ENCODE measurements at regions not wholly inside any gene's neighbourhood (a gene's known extent, or its start where the extent isn't known, plus 50 kb on each side); places are given as distances from the start of the nearest gene placed in this dataset.

DNA sequence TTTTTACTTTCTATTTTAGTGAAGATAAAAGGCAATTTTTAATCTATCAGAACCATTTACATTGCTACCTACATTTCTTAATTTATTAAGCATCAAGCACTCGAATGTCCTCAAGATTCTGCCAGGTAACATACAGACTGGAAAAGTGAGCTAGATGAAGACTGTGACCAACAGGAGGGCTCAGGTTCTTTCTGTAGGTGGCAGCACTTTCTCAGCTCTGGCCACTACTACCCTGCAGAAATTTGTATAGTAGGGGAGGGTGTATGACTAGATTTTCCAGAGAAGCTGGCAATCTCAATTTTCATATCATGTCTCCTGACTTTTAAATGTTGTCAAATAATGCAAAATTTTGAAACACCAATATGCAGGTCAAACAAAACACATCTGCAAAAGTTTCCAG, 165.0 kb upstream of the SUCLG2 start:
- Histone ChIP-seq H3K4me3 (no peak overlapping the region), H3K27ac (no peak overlapping the region), H3K9me3 (no peaks in the 10 kb centered on the region), H3K27me3 (no peaks in the 10 kb centered on the region), H4K20me1 (no peaks in the 10 kb centered on the region), H3K9ac (no peak overlapping the region), H3K36me3 (no peaks in the 10 kb centered on the region), H3K4me2 (no peak overlapping the region), H3K4me1 (peaks cover 7% of the 10 kb centered on the region; the same call in 1 of the 2 replicates)
- no peak for TF ChIP-seq Cebpa-rat (IDR thresholded peaks at IDR 0.05)

DNA sequence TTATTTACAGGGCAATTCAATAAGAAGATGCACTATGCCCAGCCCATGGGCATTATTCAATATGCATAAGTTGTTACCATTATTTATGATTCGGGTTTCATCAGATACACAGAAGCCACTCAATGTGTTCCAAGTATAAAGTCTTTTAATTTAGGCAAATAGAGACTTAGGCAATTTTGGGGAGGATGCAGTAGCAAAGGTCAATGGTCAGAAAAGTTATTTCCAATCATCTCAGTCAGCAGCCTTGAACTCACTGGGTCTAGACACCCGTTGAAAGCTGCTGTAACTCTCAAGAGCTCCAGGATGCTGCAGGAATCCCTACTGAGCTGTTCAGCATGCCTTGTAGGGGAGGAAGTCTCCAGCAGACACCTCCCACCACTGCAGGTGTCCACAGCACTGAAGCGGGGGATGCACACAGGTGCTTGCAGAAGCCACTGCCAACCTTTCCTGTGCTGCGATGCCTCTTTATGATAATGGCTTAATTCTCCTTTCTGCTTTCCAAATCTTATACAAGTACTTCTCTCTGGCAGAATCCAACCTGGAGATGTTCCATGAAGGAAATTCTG, 155.0 kb upstream of the SUCLG2 start:
- H3K4me3 ChIP-seq: no peak overlapping the region
- H3K9me3 ChIP-seq: peaks cover 4% of the 10 kb centered on the region; the same call in 1 of the 2 replicates
- H3K4me1 ChIP-seq: no peaks in the 10 kb centered on the region
- H3K9ac ChIP-seq: no peak overlapping the region
- H3K27me3 ChIP-seq: no peaks in the 10 kb centered on the region
- H3K27ac ChIP-seq: no peak overlapping the region
- no peaks in the 10 kb centered on the region for H3K36me3 ChIP-seq
- no peak overlapping the region for H3K4me2 ChIP-seq
- TF ChIP-seq Cebpa-rat (IDR thresholded peaks at IDR 0.05): no peak
- no peaks in the 10 kb centered on the region for H4K20me1 ChIP-seq

DNA sequence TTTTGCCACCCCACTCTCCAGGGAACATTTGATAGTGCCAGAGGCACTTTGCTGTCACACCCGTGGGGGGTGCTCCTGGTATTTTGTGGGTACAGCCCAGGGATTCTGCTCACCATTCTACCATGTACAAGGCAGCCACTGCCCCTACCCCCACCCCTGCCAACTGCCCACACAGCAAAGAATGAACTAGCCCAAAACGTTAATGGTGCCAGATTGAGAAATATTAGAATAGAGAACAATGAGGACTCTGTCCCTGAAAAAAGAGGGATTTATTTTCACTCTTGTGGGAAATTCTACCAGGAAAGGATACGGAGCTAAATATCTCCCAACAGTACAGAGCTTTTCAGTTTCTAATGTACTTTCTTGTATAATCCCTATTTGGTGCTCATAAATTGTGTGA, 154.5 kb upstream of the SUCLG2 start:
- no peak overlapping the region for H3K9ac ChIP-seq
- H3K36me3 ChIP-seq: no peaks in the 10 kb centered on the region
- H3K4me1 ChIP-seq: no peaks in the 10 kb centered on the region
- H3K27ac ChIP-seq: no peak overlapping the region
- H3K4me3 ChIP-seq: no peak overlapping the region
- peaks cover 10% of the 10 kb centered on the region for H3K9me3 ChIP-seq
- no peak for TF ChIP-seq Cebpa-rat (IDR thresholded peaks at IDR 0.05)
- H3K27me3 ChIP-seq: no peaks in the 10 kb centered on the region
- H3K4me2 ChIP-seq: no peak overlapping the region
- no peaks in the 10 kb centered on the region for H4K20me1 ChIP-seq

DNA sequence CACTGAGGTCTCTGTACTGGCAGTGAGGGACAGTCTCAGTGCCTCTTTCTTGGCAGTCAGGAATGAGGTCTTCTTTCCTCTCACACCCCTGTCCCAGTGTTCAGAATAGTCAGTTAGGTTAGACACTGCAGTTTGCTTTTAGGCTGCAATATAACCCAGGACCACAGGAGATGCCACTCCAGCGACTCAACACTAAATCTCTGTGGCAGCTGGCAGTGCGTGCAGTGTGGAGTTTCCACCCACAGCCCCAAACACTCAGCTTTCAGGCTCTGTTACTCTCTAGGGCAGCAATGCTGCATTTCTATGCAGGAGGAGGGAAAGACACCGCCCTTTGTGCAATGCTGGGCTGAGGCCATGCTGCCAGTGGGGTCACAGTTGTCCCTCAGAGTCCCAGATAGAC, 150.2 kb upstream of the SUCLG2 start:
- H3K9me3 ChIP-seq: peaks cover 26% of the 10 kb centered on the region
- H3K4me3 ChIP-seq: no peak overlapping the region
- no peak overlapping the region for H3K4me2 ChIP-seq
- H3K27ac ChIP-seq: no peak overlapping the region
- no peak overlapping the region for H3K9ac ChIP-seq
- H3K36me3 ChIP-seq: no peaks in the 10 kb centered on the region
- no peak for TF ChIP-seq Cebpa-rat (IDR thresholded peaks at IDR 0.05)
- no peaks in the 10 kb centered on the region for H4K20me1 ChIP-seq
- H3K27me3 ChIP-seq: no peaks in the 10 kb centered on the region
- no peaks in the 10 kb centered on the region for H3K4me1 ChIP-seq

DNA sequence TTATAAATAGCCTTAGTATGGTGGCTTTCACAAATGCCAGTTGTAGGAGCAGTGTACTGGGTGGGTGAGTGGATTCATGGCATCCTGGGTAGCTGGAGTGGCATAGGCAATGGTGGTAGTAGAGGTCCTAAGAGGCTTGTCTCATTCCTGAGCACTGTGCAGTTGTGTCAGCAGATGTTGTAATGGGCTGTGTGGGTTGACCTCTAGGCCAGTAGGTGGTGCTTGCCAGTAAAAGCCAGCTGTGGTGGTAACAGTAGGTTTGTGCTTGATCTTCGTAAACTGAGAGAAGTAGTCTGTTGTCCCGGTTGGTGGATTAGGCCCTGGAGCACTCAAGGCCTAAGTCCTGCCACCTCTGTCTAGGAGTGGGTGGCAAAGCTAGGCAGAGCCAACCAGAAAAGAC, 149.7 kb upstream of the SUCLG2 start:
- H3K27me3 ChIP-seq: no peaks in the 10 kb centered on the region
- no peak overlapping the region for H3K27ac ChIP-seq
- no peak overlapping the region for H3K4me2 ChIP-seq
- H3K9me3 ChIP-seq: peaks cover 26% of the 10 kb centered on the region
- H4K20me1 ChIP-seq: no peaks in the 10 kb centered on the region
- no peak overlapping the region for H3K9ac ChIP-seq
- H3K4me1 ChIP-seq: no peaks in the 10 kb centered on the region
- H3K36me3 ChIP-seq: no peaks in the 10 kb centered on the region
- no peak for TF ChIP-seq Cebpa-rat (IDR thresholded peaks at IDR 0.05)
- H3K4me3 ChIP-seq: no peak overlapping the region

DNA sequence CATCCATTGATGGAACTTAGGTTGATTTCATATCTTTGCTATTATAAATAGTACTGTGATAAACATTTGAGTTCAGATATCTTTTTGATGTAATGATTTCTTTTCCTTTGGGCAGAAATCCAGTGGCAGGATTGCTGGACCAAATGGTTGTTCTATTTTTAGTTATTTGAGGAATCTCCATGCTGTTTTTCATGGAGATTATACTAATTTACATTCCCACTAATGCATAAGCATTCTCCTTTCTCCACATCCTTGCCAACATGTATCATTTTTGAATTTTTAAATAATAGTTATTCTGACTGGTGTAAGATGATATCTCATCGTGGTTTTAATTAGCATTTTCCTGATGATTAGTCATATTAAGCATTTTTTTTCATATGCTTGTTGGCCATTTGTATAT, 144.0 kb upstream of the SUCLG2 start:
- no peak for TF ChIP-seq Cebpa-rat (IDR thresholded peaks at IDR 0.05)
- Histone ChIP-seq H3K4me1 (0 out of 2 replicates have a peak, but pooled peaks cover 8% of the 10 kb centered on the region), H3K4me2 (no peak overlapping the region), H3K27ac (no peak overlapping the region), H3K9ac (no peak overlapping the region), H4K20me1 (no peaks in the 10 kb centered on the region), H3K27me3 (no peaks in the 10 kb centered on the region), H3K9me3 (peaks cover 13% of the 10 kb centered on the region), H3K36me3 (no peaks in the 10 kb centered on the region), H3K4me3 (no peak overlapping the region)

DNA sequence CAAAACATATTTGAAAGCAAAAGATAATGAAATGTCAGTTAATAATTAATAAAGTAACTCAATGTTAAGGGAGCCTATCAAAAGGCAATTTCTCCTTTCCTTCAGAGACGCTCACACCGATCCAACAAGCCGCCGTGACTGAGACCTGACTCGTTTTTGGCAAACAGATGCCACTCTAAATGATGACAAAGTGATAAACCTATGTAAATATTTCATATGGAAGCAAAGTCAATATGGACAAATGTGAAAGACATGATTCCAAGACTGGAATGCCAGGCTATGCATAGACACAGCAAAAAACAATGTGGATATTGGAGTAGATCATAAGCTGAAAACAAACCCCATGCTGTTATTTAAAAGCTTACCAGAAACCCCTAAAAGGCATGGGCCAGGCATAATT, 137.2 kb upstream of the SUCLG2 start:
- H3K9me3 ChIP-seq: no peaks in the 10 kb centered on the region; the same call in 1 of the 2 replicates
- H3K27ac ChIP-seq: no peak overlapping the region
- H3K27me3 ChIP-seq: no peaks in the 10 kb centered on the region
- no peaks in the 10 kb centered on the region for H3K36me3 ChIP-seq
- H3K4me3 ChIP-seq: no peak overlapping the region
- H3K4me2 ChIP-seq: no peak overlapping the region
- H4K20me1 ChIP-seq: no peaks in the 10 kb centered on the region
- 0 out of 2 replicates have a peak, but pooled peaks cover 8% of the 10 kb centered on the region for H3K4me1 ChIP-seq
- no peak for TF ChIP-seq Cebpa-rat (IDR thresholded peaks at IDR 0.05)
- H3K9ac ChIP-seq: no peak overlapping the region

DNA sequence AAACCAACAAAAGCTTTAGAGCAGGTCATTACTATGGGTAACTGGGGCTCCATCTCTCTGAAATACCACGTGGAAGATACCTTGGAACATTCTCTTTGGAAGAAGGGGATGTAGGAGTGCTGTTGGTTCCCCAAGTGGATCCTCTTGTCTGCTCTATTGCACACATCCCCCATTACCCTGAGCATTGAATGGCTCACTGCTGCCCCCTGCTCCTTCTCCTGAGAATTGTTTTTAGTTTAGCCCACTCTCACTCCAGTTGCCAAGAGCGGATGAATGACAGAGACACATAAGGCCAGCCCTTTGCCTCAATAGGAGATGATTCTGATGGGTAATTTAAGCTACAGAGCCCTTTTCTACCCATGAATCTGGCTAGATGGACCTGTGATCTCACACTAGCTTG, 135.6 kb upstream of the SUCLG2 start:
- Histone ChIP-seq H3K36me3 (no peaks in the 10 kb centered on the region), H3K9me3 (no peaks in the 10 kb centered on the region; the same call in 1 of the 2 replicates), H3K9ac (no peak overlapping the region), H3K4me2 (no peak overlapping the region), H3K4me3 (no peak overlapping the region), H4K20me1 (no peaks in the 10 kb centered on the region), H3K4me1 (0 out of 2 replicates have a peak, but pooled peaks cover under 1% of the 10 kb centered on the region), H3K27ac (no peak overlapping the region), H3K27me3 (no peaks in the 10 kb centered on the region)
- TF ChIP-seq Cebpa-rat (IDR thresholded peaks at IDR 0.05): no peak

DNA sequence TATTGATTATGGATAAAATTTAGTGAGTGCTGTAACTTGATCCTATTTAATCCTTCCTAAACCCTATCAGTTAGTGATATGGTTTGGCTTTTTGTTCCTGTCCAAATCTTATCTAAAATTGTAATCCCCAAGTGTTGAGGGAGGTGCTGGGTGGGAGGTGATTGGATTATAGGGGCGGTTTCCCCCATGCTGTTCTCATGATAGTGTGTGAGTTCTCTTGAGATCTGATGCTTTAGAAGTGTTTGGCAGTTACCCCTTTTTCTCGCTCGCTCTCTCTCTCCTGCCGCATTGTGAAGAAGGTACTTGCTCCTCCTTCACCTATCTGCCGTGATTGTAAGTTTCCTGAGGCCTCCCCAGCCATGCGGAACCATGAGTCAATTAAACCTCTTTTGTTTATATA, 134.0 kb upstream of the SUCLG2 start:
- no peak overlapping the region for H3K27ac ChIP-seq
- H3K4me3 ChIP-seq: no peak overlapping the region
- H3K9ac ChIP-seq: no peak overlapping the region
- H3K27me3 ChIP-seq: no peaks in the 10 kb centered on the region
- H3K9me3 ChIP-seq: no peaks in the 10 kb centered on the region
- H3K4me1 ChIP-seq: no peaks in the 10 kb centered on the region
- no peak overlapping the region for H3K4me2 ChIP-seq
- TF ChIP-seq Cebpa-rat (IDR thresholded peaks at IDR 0.05): no peak
- H4K20me1 ChIP-seq: no peaks in the 10 kb centered on the region
- no peaks in the 10 kb centered on the region for H3K36me3 ChIP-seq

DNA sequence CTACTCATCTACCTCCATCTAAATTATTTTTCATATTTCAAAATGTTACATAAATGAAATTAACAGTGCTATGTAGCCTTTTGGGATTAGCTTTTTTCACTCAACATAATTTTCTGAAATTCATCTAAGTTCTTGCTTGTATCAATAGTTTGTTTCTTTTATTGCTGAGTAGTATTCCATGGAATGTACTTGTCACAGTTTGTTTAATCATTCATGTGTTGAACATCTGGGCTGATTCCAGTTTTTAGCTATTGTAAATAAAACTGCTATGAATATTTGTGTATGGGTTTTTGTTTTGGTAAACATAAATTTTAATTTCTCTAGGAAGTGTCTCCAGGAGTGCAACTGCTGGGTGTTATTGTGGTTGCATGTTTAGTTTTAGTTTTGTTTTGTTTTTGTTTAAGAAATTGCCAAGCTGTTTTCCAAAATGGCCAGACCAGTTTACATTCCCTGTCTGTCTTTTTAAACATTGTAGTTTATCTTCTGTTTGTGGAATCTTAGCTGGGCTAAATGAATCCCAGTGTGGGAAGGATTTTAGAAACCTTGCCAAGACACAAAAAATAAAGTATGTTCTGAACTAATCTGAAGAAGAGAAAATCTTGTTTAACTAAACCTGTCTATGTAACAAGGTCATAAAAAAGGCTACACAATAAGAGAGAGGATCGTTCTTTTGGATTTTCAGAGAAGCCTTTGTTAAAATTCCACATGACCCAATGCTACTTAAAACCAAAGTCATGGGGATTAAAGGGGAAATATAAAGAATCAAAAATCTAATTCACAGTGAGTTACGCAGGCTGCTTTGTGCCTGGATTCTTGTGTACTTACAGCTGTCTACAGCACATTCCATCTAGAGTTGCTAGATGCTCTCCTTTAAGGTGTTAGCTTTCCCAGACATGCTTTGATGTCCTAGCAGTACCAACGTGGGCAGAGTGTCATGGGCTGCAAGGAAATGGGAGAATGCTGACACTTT, 129.2 kb upstream of the SUCLG2 start:
- H3K4me1 ChIP-seq: no peaks in the 10 kb centered on the region
- TF ChIP-seq Cebpa-rat (IDR thresholded peaks at IDR 0.05): no peak
- H3K27me3 ChIP-seq: no peaks in the 10 kb centered on the region
- H3K9ac ChIP-seq: no peak overlapping the region
- H3K36me3 ChIP-seq: no peaks in the 10 kb centered on the region
- H3K4me2 ChIP-seq: no peak overlapping the region
- no peak overlapping the region for H3K4me3 ChIP-seq
- H4K20me1 ChIP-seq: no peaks in the 10 kb centered on the region
- no peak overlapping the region for H3K27ac ChIP-seq
- peaks cover 8% of the 10 kb centered on the region; the same call in 1 of the 2 replicates for H3K9me3 ChIP-seq

Data from BLaER1 (cell line).